Hepatocyte (in vitro differentiated cells): ENCODE measurements at regions not wholly inside any gene's neighbourhood (a gene's known extent, or its start where the extent isn't known, plus 50 kb on each side); places are given as distances from the start of the nearest gene placed in this dataset.

Source experiments
- EZH2 ChIP-seq: fragments of 200-600 bp; sonication (generic); IDR thresholded peaks from 2 replicates; pipeline ENCODE4 v1.6.1; 2016; ENCODE audit warnings: antibody characterized with exemption, mild to moderate bottlenecking, borderline replicate concordance
- TF ChIP-seq, protein P1 (sequence below): fragments of 200-600 bp; sonication (generic); IDR thresholded peaks from 2 replicates; pipeline ENCODE4 v1.5.1; 2016; ENCODE audit warnings: antibody characterized with exemption, mild to moderate bottlenecking; ENCODE audit not compliant: poor library complexity

DNA sequence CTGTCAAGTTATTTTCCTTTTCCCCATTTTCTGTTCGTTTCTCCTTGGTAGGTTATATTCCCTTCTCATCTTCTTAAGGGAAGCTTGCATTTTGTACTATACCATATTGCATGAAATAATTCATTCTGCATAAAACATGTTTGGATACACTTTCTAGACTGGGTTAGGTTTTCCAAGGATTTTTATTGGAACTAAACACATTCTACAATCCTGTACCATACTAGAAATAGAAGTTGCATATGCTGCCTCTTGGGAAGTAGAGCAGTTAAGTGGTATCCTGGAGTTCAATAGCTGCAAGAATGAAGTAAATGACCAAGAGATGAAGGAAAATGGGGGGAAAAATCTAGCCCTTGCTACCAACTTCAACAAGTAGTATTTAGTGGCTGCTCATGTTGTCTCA is 393.7 kb upstream of the SLIT2 start:
- TF ChIP-seq, protein P1, sequence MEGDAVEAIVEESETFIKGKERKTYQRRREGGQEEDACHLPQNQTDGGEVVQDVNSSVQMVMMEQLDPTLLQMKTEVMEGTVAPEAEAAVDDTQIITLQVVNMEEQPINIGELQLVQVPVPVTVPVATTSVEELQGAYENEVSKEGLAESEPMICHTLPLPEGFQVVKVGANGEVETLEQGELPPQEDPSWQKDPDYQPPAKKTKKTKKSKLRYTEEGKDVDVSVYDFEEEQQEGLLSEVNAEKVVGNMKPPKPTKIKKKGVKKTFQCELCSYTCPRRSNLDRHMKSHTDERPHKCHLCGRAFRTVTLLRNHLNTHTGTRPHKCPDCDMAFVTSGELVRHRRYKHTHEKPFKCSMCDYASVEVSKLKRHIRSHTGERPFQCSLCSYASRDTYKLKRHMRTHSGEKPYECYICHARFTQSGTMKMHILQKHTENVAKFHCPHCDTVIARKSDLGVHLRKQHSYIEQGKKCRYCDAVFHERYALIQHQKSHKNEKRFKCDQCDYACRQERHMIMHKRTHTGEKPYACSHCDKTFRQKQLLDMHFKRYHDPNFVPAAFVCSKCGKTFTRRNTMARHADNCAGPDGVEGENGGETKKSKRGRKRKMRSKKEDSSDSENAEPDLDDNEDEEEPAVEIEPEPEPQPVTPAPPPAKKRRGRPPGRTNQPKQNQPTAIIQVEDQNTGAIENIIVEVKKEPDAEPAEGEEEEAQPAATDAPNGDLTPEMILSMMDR, result no peak
- no peak for TF ChIP-seq EZH2
